Fibroblast of villous mesenchyme (primary cell): ENCODE measurements at regions not wholly inside any gene's neighbourhood (a gene's known extent, or its start where the extent isn't known, plus 50 kb on each side); places are given as distances from the start of the nearest gene placed in this dataset. TPM values are rescaled to one million over a fixed set of nuclear protein-coding genes. Genes with fewer than 3 reads are reported as not detected.

Source experiments
- small RNA-seq: library from RNA; depleted of rRNA; stranded (forward); fragments of <200 nt; gene quantifications from one replicate; pipeline ENCODE3, GENCODE V24; 2012

Small RNAs in the stretch of these regions (small RNA-seq; reads per million reads assigned to genes)
- gene AC005002.2, result not detected
